ENCODE measurements at regions not wholly inside any gene's neighbourhood (a gene's known extent, or its start where the extent isn't known, plus 50 kb on each side); places are given as distances from the start of the nearest gene placed in this dataset.

- TF ChIP-seq CTCF (optimal IDR thresholded peaks at IDR 0.05 in 1 of 3, IDR thresholded peaks at IDR 0.05 in 1 of 3, conservative IDR thresholded peaks at IDR 0.05 in 1 of 3; ENCODE audit: extremely low read depth in 1 of 3, insufficient read depth in 2 of 3, low read length in 3 of 3) (no peak), EZH2 (IDR thresholded peaks at IDR 0.05; ENCODE audit: low read length) (no peak)
These were observed 99.7 kb upstream of the RFX8 start for GRCh38 chr2:101574622-101575021.

Measured in keratinocyte (primary cell).